B cell (primary cell): ENCODE measurements at regions not wholly inside any gene's neighbourhood (a gene's known extent, or its start where the extent isn't known, plus 50 kb on each side); places are given as distances from the start of the nearest gene placed in this dataset.

ENCODE experiments used
- ATAC-seq: fragments of 200-7000 bp; cut with Tn5 transposase; one replicate; pipeline ENCODE4 v1.10.0; 2021; ENCODE audit warnings: low read depth, mild to moderate bottlenecking, moderate number of reproducible peaks, moderate library complexity
- CTCF ChIA-PET: fragments of 350-600 bp; sonication (Branson Sonifier 250); formaldehyde crosslinking; loops from one replicate; lab custom pipeline; 2021; ENCODE audit warnings: antibody characterized with exemption, inconsistent platforms; lab: Charles Lee
- POLR2A ChIA-PET: fragments of 350-600 bp; sonication (Branson Sonifier 250); formaldehyde crosslinking; loops from one replicate; lab custom pipeline; 2021; ENCODE audit warnings: antibody characterized with exemption; lab: Charles Lee
- DNase-seq: peaks from one replicate; pipeline ENCODE4 v3.0.0; 2013
- H2AFZ ChIP-seq: 2 replicates; pipeline ENCODE4 v1.6.1; 2012; ENCODE audit warnings: mild to moderate bottlenecking, low read depth, low read length; ENCODE audit not compliant: insufficient read depth, poor library complexity, severe bottlenecking
- H3K27ac ChIP-seq, 2 donors: 1 replicate in 1 of 2; 2 replicates in 1 of 2; pipeline ENCODE4 v1.5.1; 2012 to 2013; ENCODE audit warnings: low read length in 2 of 2, mild to moderate bottlenecking in 2 of 2, moderate library complexity in 1 of 2
- H3K27me3 ChIP-seq, 4 experiments: fragments of 200-600 bp in 1 of 4; sonication (generic) in 1 of 4; replicated peaks in 1 of 4; 1 replicate in 2 of 4; 2 replicates in 2 of 4; pipeline versions ENCODE4 v1.6.1 to v1.7.0; 2013 to 2016; ENCODE audit warnings: low read length in 3 of 4, mild to moderate bottlenecking in 2 of 4, mixed read lengths in 1 of 4, moderate library complexity in 1 of 4; ENCODE audit not compliant: insufficient read depth in 4 of 4, control insufficient read depth in 3 of 4; ENCODE audit errors: control extremely low read depth in 1 of 4
- H3K36me3 ChIP-seq, 2 experiments: replicated peaks in 1 of 2; 1 replicate in 1 of 2; 2 replicates in 1 of 2; pipeline versions ENCODE4 v1.6.1 to v1.7.1; 2013; ENCODE audit warnings: low read length in 1 of 2; ENCODE audit not compliant: insufficient read depth in 2 of 2, control insufficient read depth in 1 of 2; ENCODE audit errors: control extremely low read depth in 1 of 2, extremely low read depth in 1 of 2
- H3K4me1 ChIP-seq, 2 donors: fragments of 200-600 bp in 1 of 2; sonication (generic) in 1 of 2; 1 replicate in 1 of 2; 2 replicates in 1 of 2; pipeline versions ENCODE4 v1.5.1 to v1.6.1; 2013 to 2017; ENCODE audit warnings: low read length in 2 of 2; ENCODE audit not compliant: control insufficient read depth in 2 of 2, insufficient read depth in 2 of 2
- H3K4me2 ChIP-seq: replicated peaks from 2 replicates; pipeline ENCODE3; 2012; ENCODE audit warnings: mild to moderate bottlenecking, low read depth, low read length; ENCODE audit not compliant: poor library complexity, severe bottlenecking
- H3K4me3 ChIP-seq, 5 experiments: fragments of 200-600 bp in 1 of 5; sonication (generic) in 1 of 5; 1 replicate in 3 of 5; 2 replicates in 2 of 5; pipeline versions ENCODE4 v1.5.1 to v1.7.0; 2011 to 2016; ENCODE audit warnings: low read length in 4 of 5, mild to moderate bottlenecking in 4 of 5, low read depth in 2 of 5, control low read depth in 1 of 5, moderate library complexity in 1 of 5; ENCODE audit not compliant: insufficient read depth in 1 of 5; ENCODE audit errors: control extremely low read depth in 1 of 5, extremely low read depth in 1 of 5
- H3K79me2 ChIP-seq: fragments of 200-600 bp; sonication (generic); one replicate; pipeline ENCODE4 v1.6.0; 2016; ENCODE audit warnings: low read length; ENCODE audit not compliant: control insufficient read depth, insufficient read depth
- H3K9ac ChIP-seq: fragments of 200-600 bp; sonication (generic); 2 replicates; pipeline ENCODE4 v1.6.1; 2017; ENCODE audit warnings: mild to moderate bottlenecking, low read length, moderate library complexity
- H3K9me3 ChIP-seq, 3 donors: one replicate each; pipeline versions ENCODE4 v1.6.1 to v1.7.1; 2013; ENCODE audit warnings: low read length in 2 of 3; ENCODE audit not compliant: control insufficient read depth in 2 of 3, insufficient read depth in 1 of 3; ENCODE audit errors: control extremely low read depth in 1 of 3
- H4K20me1 ChIP-seq: 2 replicates; pipeline ENCODE4 v1.6.0; 2012; ENCODE audit warnings: mild to moderate bottlenecking, low read length; ENCODE audit not compliant: insufficient read depth, control insufficient read depth, poor library complexity, severe bottlenecking
- H3K27ac Mint-ChIP-seq: one replicate; pipeline ENCODE4 v1.8.0; 2021; ENCODE audit warnings: mixed read lengths
- H3K27me3 Mint-ChIP-seq: one replicate; pipeline ENCODE4 v1.8.0; 2021; ENCODE audit warnings: mixed read lengths
- H3K4me1 Mint-ChIP-seq: one replicate; pipeline ENCODE4 v1.8.0; 2021; ENCODE audit warnings: mixed read lengths
- H3K4me3 Mint-ChIP-seq: one replicate; pipeline ENCODE4 v1.8.0; 2021; ENCODE audit warnings: mixed read lengths
- H3K9me3 Mint-ChIP-seq: one replicate; pipeline ENCODE4 v1.8.0; 2022; ENCODE audit warnings: mixed read lengths; ENCODE audit not compliant: insufficient read depth
- CTCF ChIP-seq: fragments of 200-600 bp; IDR thresholded peaks from one replicate; pipeline ENCODE4 v1.8.0; 2022; ENCODE audit warnings: antibody characterized with exemption, mild to moderate bottlenecking
- EZH2 ChIP-seq: IDR thresholded peaks from 2 replicates; pipeline ENCODE4 v1.6.1; 2012; ENCODE audit warnings: borderline replicate concordance, low read depth, mild to moderate bottlenecking, moderate library complexity, low read length; ENCODE audit not compliant: insufficient read depth, poor library complexity, severe bottlenecking
- WGBS: methylation state at CpG from one replicate; pipeline ENCODE4 v1.1.5; 2013; ENCODE audit warnings: missing lambda C conversion rate; ENCODE audit not compliant: insufficient coverage; 5-methylcytosine and 5-hydroxymethylcytosine counted together
- intact Hi-C: fragments of 100-400 bp; cut with micrococcal nuclease; formaldehyde crosslinking; loops from one replicate; pipeline ENCODE4 v1.10.0; 2022

GRCh38 chr18:41872206-41872605, 82.8 kb upstream of the PIK3C3 start:
- no peak overlapping the region for H3K4me3 Mint-ChIP-seq
- ATAC-seq (no peak), DNase-seq (no peak)
- Histone ChIP-seq H3K9me3 (no peaks in the 10 kb centered on the region), H3K4me2 (no peak overlapping the region), H3K27me3 (no peaks in the 10 kb centered on the region), H3K79me2 (no peaks in the 10 kb centered on the region), H2AFZ (no peak overlapping the region), H3K36me3 (no peaks in the 10 kb centered on the region), H4K20me1 (no peaks in the 10 kb centered on the region), H3K4me1 (no peaks in the 10 kb centered on the region), H3K9ac (no peak overlapping the region), H3K4me3 (no peak overlapping the region), H3K27ac (no peak overlapping the region)
- CTCF ChIA-PET = no interaction called here
- intact Hi-C loops = no loop called here
- H3K27ac Mint-ChIP-seq = no peak overlapping the region
- no peaks in the 10 kb centered on the region for H3K4me1 Mint-ChIP-seq
- H3K27me3 Mint-ChIP-seq = no peaks in the 10 kb centered on the region
- H3K9me3 Mint-ChIP-seq = no peaks in the 10 kb centered on the region
- TF ChIP-seq EZH2 (no peak), CTCF (no peak)
- POLR2A ChIA-PET = no interaction called here

GRCh38 chr18:41871229-41872000, 83.6 kb upstream of the PIK3C3 start:
- intact Hi-C loops = no loop called here
- no peak overlapping the region for H3K4me2 ChIP-seq
- H4K20me1 ChIP-seq = no peaks in the 10 kb centered on the region
- ATAC-seq (no peak), DNase-seq (no peak)
- no peaks in the 10 kb centered on the region for H3K79me2 ChIP-seq
- ChIA-PET POLR2A (no interaction called here), CTCF (no interaction called here)
- Mint-ChIP-seq H3K27me3 (no peaks in the 10 kb centered on the region), H3K4me1 (no peaks in the 10 kb centered on the region), H3K4me3 (no peak overlapping the region), H3K27ac (no peak overlapping the region), H3K9me3 (no peaks in the 10 kb centered on the region)
- H3K27me3 ChIP-seq = no peaks in the 10 kb centered on the region
- no peak overlapping the region for H3K4me3 ChIP-seq
- no peak overlapping the region for H3K9ac ChIP-seq
- no peaks in the 10 kb centered on the region for H3K36me3 ChIP-seq
- no peak overlapping the region for H3K27ac ChIP-seq
- no CpG with 5 or more reads among the region's 7 CpGs for WGBS
- no peaks in the 10 kb centered on the region for H3K4me1 ChIP-seq
- no peak for TF ChIP-seq CTCF
- TF ChIP-seq EZH2 = no peak
- H2AFZ ChIP-seq = no peak overlapping the region
- H3K9me3 ChIP-seq = no peaks in the 10 kb centered on the region
